Mesenchymal stem cell (in vitro differentiated cells and primary cell): ENCODE measurements at regions not wholly inside any gene's neighbourhood (a gene's known extent, or its start where the extent isn't known, plus 50 kb on each side); places are given as distances from the start of the nearest gene placed in this dataset.

Experiments
- DNase-seq: peaks from one replicate; pipeline ENCODE4 v3.0.0-alpha.2; 2013
- H2AFZ ChIP-seq: one replicate; pipeline ENCODE4 v1.6.1; 2013; ENCODE audit warnings: low read depth, mild to moderate bottlenecking, control low read depth, inconsistent platforms, low read length, moderate library complexity
- H2AK5ac ChIP-seq: 2 replicates; pipeline ENCODE4 v1.6.1; 2013; ENCODE audit warnings: low read length, moderate library complexity, mild to moderate bottlenecking, inconsistent platforms; ENCODE audit not compliant: severe bottlenecking
- H2BK120ac ChIP-seq: one replicate; pipeline ENCODE4 v1.6.1; 2013; ENCODE audit warnings: low read depth, mild to moderate bottlenecking, inconsistent platforms, low read length, moderate library complexity
- H2BK12ac ChIP-seq, 2 experiments: one replicate each; pipeline ENCODE4 v1.6.1; 2013; ENCODE audit warnings: inconsistent platforms in 2 of 2, low read length in 2 of 2, mild to moderate bottlenecking in 2 of 2, moderate library complexity in 2 of 2, control low read depth in 1 of 2
- H2BK15ac ChIP-seq: one replicate; pipeline ENCODE4 v1.6.1; 2013; ENCODE audit warnings: mild to moderate bottlenecking, low read depth, inconsistent platforms; ENCODE audit not compliant: poor library complexity, severe bottlenecking
- H2BK5ac ChIP-seq: 2 replicates; pipeline ENCODE4 v1.6.1; 2013; ENCODE audit warnings: low read depth, mild to moderate bottlenecking, low read length, control low read depth, inconsistent platforms; ENCODE audit not compliant: poor library complexity, severe bottlenecking
- H3K14ac ChIP-seq, 2 experiments: one replicate each; pipeline ENCODE4 v1.6.1; 2013; ENCODE audit warnings: inconsistent platforms in 2 of 2, low read length in 2 of 2, control low read depth in 1 of 2, mild to moderate bottlenecking in 1 of 2, moderate library complexity in 1 of 2
- H3K18ac ChIP-seq, 2 experiments: one replicate each; pipeline ENCODE4 v1.6.1; 2013; ENCODE audit warnings: inconsistent platforms in 2 of 2, low read length in 2 of 2, control low read depth in 1 of 2, low read depth in 1 of 2, mild to moderate bottlenecking in 1 of 2
- H3K23ac ChIP-seq, 2 experiments: one replicate each; pipeline ENCODE4 v1.6.1; 2013; ENCODE audit warnings: inconsistent platforms in 2 of 2, low read length in 2 of 2, mild to moderate bottlenecking in 2 of 2, moderate library complexity in 2 of 2, control low read depth in 1 of 2
- H3K27ac ChIP-seq: 2 replicates; pipeline ENCODE4 v1.5.1; 2013; ENCODE audit warnings: mild to moderate bottlenecking, moderate library complexity, low read length, control low read depth, inconsistent platforms; ENCODE audit not compliant: poor library complexity, severe bottlenecking
- H3K27me3 ChIP-seq, 2 experiments: 2 replicates each; pipeline versions ENCODE4 v1.6.1 to v1.7.0; 2013; ENCODE audit warnings: low read length in 2 of 2, mild to moderate bottlenecking in 2 of 2, moderate library complexity in 2 of 2, control low read depth in 1 of 2, inconsistent platforms in 1 of 2; ENCODE audit not compliant: control insufficient read depth in 1 of 2, insufficient read depth in 1 of 2
- H3K36me3 ChIP-seq, 2 experiments: 2 replicates each; pipeline versions ENCODE4 v1.6.1 to v1.7.0; 2013; ENCODE audit warnings: low read length in 2 of 2, control low read depth in 1 of 2, inconsistent platforms in 1 of 2, low read depth in 1 of 2, mild to moderate bottlenecking in 1 of 2; ENCODE audit not compliant: insufficient read depth in 2 of 2, control insufficient read depth in 1 of 2
- H3K4ac ChIP-seq, 2 experiments: one replicate each; pipeline ENCODE4 v1.6.1; 2013; ENCODE audit warnings: inconsistent platforms in 2 of 2, low read length in 2 of 2, mild to moderate bottlenecking in 2 of 2, moderate library complexity in 2 of 2, control low read depth in 1 of 2, low read depth in 1 of 2
- H3K4me1 ChIP-seq: 2 replicates; pipeline ENCODE4 v1.6.1; 2013; ENCODE audit warnings: low read depth, low read length, control low read depth; ENCODE audit not compliant: control insufficient read depth, insufficient read depth
- H3K4me2 ChIP-seq: 2 replicates; pipeline ENCODE4 v1.6.1; 2013; ENCODE audit warnings: low read length, mild to moderate bottlenecking, inconsistent platforms; ENCODE audit not compliant: poor library complexity, severe bottlenecking
- H3K4me3 ChIP-seq, 2 experiments: 2 replicates each; pipeline versions ENCODE4 v1.5.1 to v1.7.0; 2013; ENCODE audit warnings: low read length in 2 of 2, mild to moderate bottlenecking in 2 of 2, control low read depth in 1 of 2, low read depth in 1 of 2; ENCODE audit not compliant: insufficient read depth in 1 of 2
- H3K79me1 ChIP-seq: replicated peaks from 2 replicates; pipeline ENCODE4 v1.6.1; 2013; ENCODE audit warnings: mild to moderate bottlenecking, control low read depth, low read length, inconsistent platforms; ENCODE audit not compliant: poor library complexity, severe bottlenecking
- H3K9ac ChIP-seq: 2 replicates; pipeline ENCODE4 v1.7.0; 2013; ENCODE audit warnings: mild to moderate bottlenecking, low read length, moderate library complexity
- H3K9me3 ChIP-seq: 2 replicates; pipeline ENCODE4 v1.7.0; 2013; ENCODE audit warnings: mild to moderate bottlenecking, low read length; ENCODE audit not compliant: control insufficient read depth
- H4K8ac ChIP-seq: one replicate; pipeline ENCODE4 v1.6.1; 2013; ENCODE audit warnings: inconsistent platforms, mild to moderate bottlenecking, low read length, moderate library complexity
- H4K91ac ChIP-seq: one replicate; pipeline ENCODE4 v1.6.1; 2013; ENCODE audit warnings: mild to moderate bottlenecking, low read length, inconsistent platforms
- WGBS: methylation state at CpG from one replicate; pipeline ENCODE4 v1.1.7; 2013; ENCODE audit warnings: mixed read lengths; 5-methylcytosine and 5-hydroxymethylcytosine counted together

GRCh38 chr18:34354351-34354750, 129.6 kb upstream of the NOL4 start:
- Histone ChIP-seq H3K14ac (no peak overlapping the region), H3K27me3 (no peaks in the 10 kb centered on the region), H4K8ac (no peak overlapping the region), H2AFZ (no peak overlapping the region), H3K4ac (no peak overlapping the region), H3K4me3 (no peak overlapping the region), H3K27ac (no peak overlapping the region), H2BK120ac (no peak overlapping the region), H3K4me2 (no peak overlapping the region), H2AK5ac (no peak overlapping the region), H3K4me1 (no peaks in the 10 kb centered on the region), H3K79me1 (no peaks in the 10 kb centered on the region), H4K91ac (no peak overlapping the region), H3K23ac (no peak overlapping the region), H2BK5ac (no peak overlapping the region), H2BK12ac (no peak overlapping the region), H3K18ac (no peak overlapping the region), H2BK15ac (no peak overlapping the region), H3K9me3 (no peaks in the 10 kb centered on the region), H3K9ac (no peak overlapping the region), H3K36me3 (no peaks in the 10 kb centered on the region)
- WGBS: 68% methylated on average over 2 of the region's 3 CpGs
- DNase-seq: no peak

GRCh38 chr18:34357944-34358580, 133.3 kb upstream of the NOL4 start:
- 78% methylated on average over 3 of the region's 5 CpGs for WGBS
- Histone ChIP-seq H3K14ac (no peak overlapping the region), H3K4me1 (no peaks in the 10 kb centered on the region), H3K36me3 (no peaks in the 10 kb centered on the region), H2AFZ (no peak overlapping the region), H3K23ac (no peak overlapping the region), H2BK12ac (no peak overlapping the region), H4K8ac (no peak overlapping the region), H3K4me3 (no peak overlapping the region), H3K4ac (no peak overlapping the region), H2BK5ac (no peak overlapping the region), H2BK120ac (no peak overlapping the region), H3K27me3 (no peaks in the 10 kb centered on the region), H3K27ac (no peak overlapping the region), H3K9me3 (no peaks in the 10 kb centered on the region), H4K91ac (no peak overlapping the region), H3K9ac (no peak overlapping the region), H3K18ac (no peak overlapping the region), H2BK15ac (no peak overlapping the region), H2AK5ac (no peak overlapping the region), H3K79me1 (no peaks in the 10 kb centered on the region), H3K4me2 (no peak overlapping the region)
- DNase-seq: no peak

- Histone ChIP-seq H2BK120ac (no peak overlapping the region), H3K14ac (no peak overlapping the region), H4K8ac (no peak overlapping the region), H3K4ac (no peak overlapping the region), H3K23ac (no peak overlapping the region), H2BK15ac (no peak overlapping the region), H4K91ac (no peak overlapping the region), H3K4me1 (no peaks in the 10 kb centered on the region), H2AK5ac (no peak overlapping the region), H2AFZ (no peak overlapping the region), H2BK5ac (no peak overlapping the region), H2BK12ac (no peak overlapping the region), H3K4me3 (no peak overlapping the region), H3K4me2 (no peak overlapping the region), H3K9me3 (no peaks in the 10 kb centered on the region), H3K18ac (no peak overlapping the region), H3K9ac (no peak overlapping the region), H3K27me3 (no peaks in the 10 kb centered on the region), H3K79me1 (no peaks in the 10 kb centered on the region), H3K27ac (no peak overlapping the region), H3K36me3 (no peaks in the 10 kb centered on the region)
- no peak for DNase-seq
- WGBS: 68% methylated on average over 2 of the region's 2 CpGs
These were observed 134.2 kb upstream of the NOL4 start for GRCh38 chr18:34358923-34359322.

- no peaks in the 10 kb centered on the region for H3K27me3 ChIP-seq
- no peak overlapping the region for H3K23ac ChIP-seq
- no peak overlapping the region for H3K27ac ChIP-seq
- no peaks in the 10 kb centered on the region for H3K36me3 ChIP-seq
- no peak overlapping the region for H4K91ac ChIP-seq
- no peak overlapping the region for H3K4me2 ChIP-seq
- no peak overlapping the region for H2BK5ac ChIP-seq
- no peaks in the 10 kb centered on the region for H3K9me3 ChIP-seq
- H4K8ac ChIP-seq: no peak overlapping the region
- no peak overlapping the region for H2AK5ac ChIP-seq
- no peak overlapping the region for H2BK12ac ChIP-seq
- H3K9ac ChIP-seq: no peak overlapping the region
- no peak overlapping the region for H2BK120ac ChIP-seq
- H3K18ac ChIP-seq: no peak overlapping the region
- H3K4me3 ChIP-seq: no peak overlapping the region
- no CpG with 5 or more reads among the region's 1 CpG for WGBS
- no peak overlapping the region for H2BK15ac ChIP-seq
- no peaks in the 10 kb centered on the region for H3K4me1 ChIP-seq
- no peaks in the 10 kb centered on the region for H3K79me1 ChIP-seq
- no peak overlapping the region for H3K14ac ChIP-seq
- no peak overlapping the region for H3K4ac ChIP-seq
- no peak overlapping the region for H2AFZ ChIP-seq
- no peak for DNase-seq
These were observed 140.0 kb upstream of the NOL4 start for GRCh38 chr18:34364699-34365098.
